Cardiac fibroblast (primary cell): ENCODE measurements at regions not wholly inside any gene's neighbourhood (a gene's known extent, or its start where the extent isn't known, plus 50 kb on each side); places are given as distances from the start of the nearest gene placed in this dataset.

ENCODE experiments used
- DNase-seq, 2 donors: peaks; one replicate each; pipeline versions ENCODE4 v3.0.0 to v3.0.0-alpha.2; 2010; ENCODE audit warnings: low read depth in 2 of 2
- H3K4me3 ChIP-seq, 2 donors: replicated peaks in 1 of 2; 1 replicate in 1 of 2; 2 replicates in 1 of 2; pipeline ENCODE4 v1.5.1; 2011; ENCODE audit warnings: low read depth in 2 of 2, low read length in 2 of 2, mild to moderate bottlenecking in 2 of 2, moderate library complexity in 1 of 2
- TF ChIP-seq, protein P1 (sequence below): IDR thresholded peaks from one replicate; pipeline ENCODE4 v1.5.1; 2011; ENCODE audit warnings: low read depth, mild to moderate bottlenecking, low read length, inconsistent platforms

DNA sequence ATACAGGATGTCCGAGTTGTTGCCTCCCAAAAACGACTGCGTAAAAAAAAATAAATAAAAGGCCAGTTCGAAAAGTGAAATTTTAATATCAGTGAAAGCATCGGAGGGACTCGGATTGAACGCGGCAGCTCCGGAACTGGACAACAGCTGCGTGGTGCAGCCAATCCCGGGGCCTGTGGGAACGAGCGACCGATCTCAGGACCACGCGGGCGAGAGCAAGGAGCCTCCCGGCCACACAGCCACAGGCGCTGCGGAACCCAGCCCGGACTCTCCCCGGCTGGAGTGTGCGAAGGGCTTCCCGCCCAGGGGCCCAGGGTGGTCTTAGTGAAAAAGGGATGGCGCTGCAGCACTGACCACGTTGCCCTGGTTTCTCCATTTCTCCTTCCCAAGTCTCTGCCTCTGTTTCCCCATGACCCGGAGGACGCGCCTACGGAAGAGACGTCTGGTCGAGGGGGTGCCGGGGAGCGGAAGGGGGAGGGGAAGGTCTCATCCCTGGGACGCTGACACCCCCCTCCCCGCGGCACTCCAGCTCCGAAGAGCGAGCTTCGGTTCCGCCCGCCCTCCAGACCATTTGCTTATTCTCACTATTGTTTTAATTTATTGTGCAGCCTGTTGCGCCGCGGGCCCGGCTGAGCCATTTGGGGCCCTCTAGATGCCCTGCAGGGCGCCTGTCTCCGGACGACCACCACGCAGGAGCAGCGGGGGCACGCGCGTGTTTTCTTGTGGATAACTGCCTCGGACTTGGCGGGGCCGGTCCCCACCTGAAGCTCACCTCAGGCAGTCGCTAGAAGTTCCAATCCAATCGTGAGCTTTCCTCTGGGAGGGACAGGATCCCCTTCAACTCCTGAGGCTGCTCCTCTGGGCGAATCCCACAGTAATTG, 303.0 kb downstream of the PARP8 start:
- no peak overlapping the region for H3K4me3 ChIP-seq
- TF ChIP-seq, protein P1, sequence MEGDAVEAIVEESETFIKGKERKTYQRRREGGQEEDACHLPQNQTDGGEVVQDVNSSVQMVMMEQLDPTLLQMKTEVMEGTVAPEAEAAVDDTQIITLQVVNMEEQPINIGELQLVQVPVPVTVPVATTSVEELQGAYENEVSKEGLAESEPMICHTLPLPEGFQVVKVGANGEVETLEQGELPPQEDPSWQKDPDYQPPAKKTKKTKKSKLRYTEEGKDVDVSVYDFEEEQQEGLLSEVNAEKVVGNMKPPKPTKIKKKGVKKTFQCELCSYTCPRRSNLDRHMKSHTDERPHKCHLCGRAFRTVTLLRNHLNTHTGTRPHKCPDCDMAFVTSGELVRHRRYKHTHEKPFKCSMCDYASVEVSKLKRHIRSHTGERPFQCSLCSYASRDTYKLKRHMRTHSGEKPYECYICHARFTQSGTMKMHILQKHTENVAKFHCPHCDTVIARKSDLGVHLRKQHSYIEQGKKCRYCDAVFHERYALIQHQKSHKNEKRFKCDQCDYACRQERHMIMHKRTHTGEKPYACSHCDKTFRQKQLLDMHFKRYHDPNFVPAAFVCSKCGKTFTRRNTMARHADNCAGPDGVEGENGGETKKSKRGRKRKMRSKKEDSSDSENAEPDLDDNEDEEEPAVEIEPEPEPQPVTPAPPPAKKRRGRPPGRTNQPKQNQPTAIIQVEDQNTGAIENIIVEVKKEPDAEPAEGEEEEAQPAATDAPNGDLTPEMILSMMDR, result no peak
- DNase-seq, result no peak

DNA sequence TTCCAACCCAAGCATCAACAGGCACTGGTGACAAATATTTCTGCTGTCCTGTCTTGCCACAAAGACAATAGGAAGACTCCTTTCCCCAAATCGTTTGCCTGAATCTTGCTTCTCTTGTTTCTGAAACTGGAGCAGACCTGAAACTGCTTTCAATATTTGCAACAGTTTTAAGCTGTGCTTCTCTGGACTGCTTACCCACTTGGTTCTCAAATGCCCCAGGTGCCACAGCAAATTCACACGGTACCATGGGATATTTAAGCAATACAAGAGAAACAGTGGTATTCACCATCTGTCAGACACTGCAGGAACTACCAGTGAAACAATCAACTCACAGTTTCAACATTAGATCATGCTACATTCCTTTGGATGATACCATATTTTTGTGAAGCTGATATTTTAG, 309.4 kb downstream of the PARP8 start:
- no peak for DNase-seq
- TF ChIP-seq, protein P1, result no peak

GRCh38 chr5:50978924-50979323, 312.5 kb downstream of the PARP8 start:
- H3K4me3 ChIP-seq, result no peak overlapping the region
- TF ChIP-seq, protein P1, result no peak
- no peak for DNase-seq

More for the DNA sequence above, 309.4 kb downstream of the PARP8 start:
- H3K4me3 ChIP-seq, result no peak overlapping the region

- H3K4me3 ChIP-seq, result no peak overlapping the region
- no peak for DNase-seq
- TF ChIP-seq, protein P1, result no peak
Measured at GRCh38 chr5:50984640-50985039, 318.2 kb downstream of the PARP8 start.

DNA sequence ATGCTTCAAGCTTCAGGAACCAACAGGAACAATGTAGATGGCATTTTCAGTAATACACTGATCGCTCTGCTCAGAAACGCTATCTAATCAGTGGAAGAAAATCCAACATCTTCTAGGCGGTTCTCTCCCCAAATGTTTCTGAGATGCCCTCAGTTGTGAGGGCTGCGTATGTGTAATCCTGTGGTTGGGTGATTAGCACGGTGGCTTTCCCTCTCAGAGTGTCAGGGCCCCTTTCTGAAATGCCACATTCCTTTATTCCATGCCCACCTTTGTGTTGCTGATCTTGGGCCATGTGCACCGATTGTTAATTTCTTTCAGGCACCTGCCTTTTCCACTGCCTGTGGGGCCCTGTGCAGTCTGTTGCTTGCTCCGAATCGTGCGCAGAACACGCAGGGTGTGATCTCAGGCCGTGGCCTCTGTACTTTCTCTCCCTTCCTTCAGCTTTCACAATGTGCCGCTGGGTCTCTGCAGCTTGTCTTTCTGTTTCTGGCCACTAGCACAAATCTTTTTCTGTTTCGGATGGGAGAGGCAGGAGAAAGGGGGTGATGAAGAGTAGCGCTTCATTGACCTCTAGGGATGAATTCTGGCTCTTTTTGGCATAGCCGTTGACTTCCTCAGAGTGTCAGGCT, 324.0 kb downstream of the PARP8 start:
- no peak for DNase-seq
- no peak overlapping the region for H3K4me3 ChIP-seq
- TF ChIP-seq, protein P1, result no peak

- DNase-seq, result no peak
- TF ChIP-seq, protein P1, result no peak
Measured at GRCh38 chr5:50995285-50995942, 329.0 kb downstream of the PARP8 start.

More at GRCh38 chr5:50995285-50995942, 329.0 kb downstream of the PARP8 start:
- H3K4me3 ChIP-seq, result no peak overlapping the region
